GM23338 (cell line): ENCODE measurements at regions not wholly inside any gene's neighbourhood (a gene's known extent, or its start where the extent isn't known, plus 50 kb on each side); places are given as distances from the start of the nearest gene placed in this dataset.

ENCODE experiments used
- ATAC-seq: fragments of 200-7000 bp; cut with Tn5 transposase; 3 replicates; pipeline ENCODE4 v1.9.1; 2020
- DNase-seq: peaks from one replicate; pipeline ENCODE4 v3.0.0-alpha.2; 2015; ENCODE audit warnings: low spot score
- H2AFZ ChIP-seq: fragments of 200-600 bp; sonication (generic); 2 replicates; pipeline ENCODE4 v1.8.0; 2016; ENCODE audit warnings: antibody characterized with exemption, mild to moderate bottlenecking, moderate library complexity
- H3F3A ChIP-seq: fragments of 200-600 bp; sonication (generic); replicated peaks from 2 replicates; pipeline ENCODE4 v1.8.0; 2017; ENCODE audit warnings: antibody characterized with exemption, mixed run types, low read depth
- H3K27ac ChIP-seq: fragments of 200-600 bp; sonication (generic); 2 replicates; pipeline ENCODE4 v1.6.1; 2016; ENCODE audit warnings: low read depth
- H3K27me3 ChIP-seq: fragments of 200-600 bp; sonication (generic); 2 replicates; pipeline ENCODE4 v1.8.0; 2016; ENCODE audit warnings: mild to moderate bottlenecking, mixed run types, moderate library complexity; ENCODE audit not compliant: insufficient read depth
- H3K36me3 ChIP-seq: fragments of 200-600 bp; sonication (generic); 2 replicates; pipeline ENCODE4 v1.8.0; 2016; ENCODE audit warnings: mild to moderate bottlenecking; ENCODE audit not compliant: insufficient read depth
- H3K4me1 ChIP-seq: fragments of 200-600 bp; sonication (generic); 2 replicates; pipeline ENCODE4 v1.8.0; 2016; ENCODE audit warnings: mild to moderate bottlenecking, moderate library complexity; ENCODE audit not compliant: insufficient read depth
- H3K4me2 ChIP-seq: fragments of 200-600 bp; sonication (generic); 2 replicates; pipeline ENCODE4 v1.7.1; 2017; ENCODE audit warnings: mixed run types
- H3K4me3 ChIP-seq: fragments of 200-600 bp; sonication (generic); 2 replicates; pipeline ENCODE4 v1.6.1; 2016; ENCODE audit warnings: mixed run types
- H3K79me2 ChIP-seq: fragments of 200-600 bp; sonication (generic); replicated peaks from 2 replicates; pipeline ENCODE4 v1.8.0; 2017; ENCODE audit warnings: mild to moderate bottlenecking; ENCODE audit not compliant: insufficient read depth
- H3K9me2 ChIP-seq: fragments of 200-600 bp; sonication (generic); 2 replicates; pipeline ENCODE4 v1.8.0; 2017; ENCODE audit not compliant: insufficient read depth
- H4K20me1 ChIP-seq: fragments of 200-600 bp; sonication (generic); replicated peaks from 2 replicates; pipeline ENCODE4 v1.8.0; 2017; ENCODE audit warnings: mild to moderate bottlenecking; ENCODE audit not compliant: insufficient read depth
- H3K27ac Mint-ChIP-seq: 2 replicates; pipeline ENCODE4 v1.8.0; 2020; ENCODE audit warnings: inconsistent platforms, mild to moderate bottlenecking, moderate library complexity, mixed read lengths
- H3K27me3 Mint-ChIP-seq: 3 replicates; pipeline ENCODE4 v1.8.0; 2022; ENCODE audit warnings: low read depth, mild to moderate bottlenecking, moderate library complexity, mixed read lengths, inconsistent platforms; ENCODE audit not compliant: insufficient read depth, poor library complexity
- H3K36me3 Mint-ChIP-seq: 3 replicates; pipeline ENCODE4 v1.8.0; 2021; ENCODE audit warnings: low read depth, mild to moderate bottlenecking, inconsistent platforms, moderate library complexity, mixed read lengths
- H3K4me1 Mint-ChIP-seq: 3 replicates; pipeline ENCODE4 v1.8.0; 2020; ENCODE audit warnings: mild to moderate bottlenecking, inconsistent platforms, mixed read lengths
- H3K4me3 Mint-ChIP-seq: 3 replicates; pipeline ENCODE4 v1.8.0; 2021; ENCODE audit warnings: moderate library complexity, mild to moderate bottlenecking, inconsistent platforms, mixed read lengths
- H3K9me3 Mint-ChIP-seq: 3 replicates; pipeline ENCODE4 v1.8.0; 2020; ENCODE audit warnings: moderate library complexity, mild to moderate bottlenecking, inconsistent platforms, mixed read lengths
- CREB1 ChIP-seq: fragments of 250-450 bp; sonication (Bioruptor Pico); IDR thresholded peaks from 2 replicates; pipeline ENCODE4 v1.5.0; 2020; ENCODE audit warnings: low read depth, mild to moderate bottlenecking, moderate library complexity
- ETS1 ChIP-seq: IDR thresholded peaks from 2 replicates; pipeline ENCODE4 v1.6.1; 2016; ENCODE audit warnings: antibody characterized with exemption
- EZH2 ChIP-seq: fragments of 200-600 bp; sonication (generic); IDR thresholded peaks from one replicate; pipeline ENCODE4 v1.8.0; 2017; ENCODE audit warnings: antibody characterized with exemption, mild to moderate bottlenecking, low read depth; ENCODE audit not compliant: unreplicated experiment
- EZH2phosphoT487 ChIP-seq: fragments of 200-600 bp; sonication (generic); IDR thresholded peaks from one replicate; pipeline ENCODE4 v1.8.1; 2018; ENCODE audit warnings: antibody characterized with exemption; ENCODE audit not compliant: unreplicated experiment
- JUNB ChIP-seq: IDR thresholded peaks from one replicate; pipeline ENCODE4 v1.6.1; 2016; ENCODE audit warnings: antibody characterized with exemption; ENCODE audit not compliant: unreplicated experiment
- NANOG ChIP-seq: IDR thresholded peaks from 2 replicates; pipeline ENCODE4 v1.6.1; 2016; ENCODE audit warnings: antibody characterized with exemption, borderline replicate concordance
- POLR2AphosphoS5 ChIP-seq: IDR thresholded peaks from 2 replicates; pipeline ENCODE4 v1.6.1; 2016; ENCODE audit warnings: antibody characterized with exemption, low read depth
- REST ChIP-seq: IDR thresholded peaks from one replicate; pipeline ENCODE4 v1.6.1; 2018; ENCODE audit warnings: antibody characterized with exemption; ENCODE audit not compliant: unreplicated experiment
- STAT1 ChIP-seq: IDR thresholded peaks from one replicate; pipeline ENCODE4 v1.6.1; 2016; ENCODE audit warnings: antibody characterized with exemption; ENCODE audit not compliant: unreplicated experiment
- ZNF114 ChIP-seq: fragments of 250-450 bp; sonication (Bioruptor Pico); IDR thresholded peaks from 2 replicates; pipeline ENCODE4 v1.5.0; 2020; ENCODE audit warnings: mild to moderate bottlenecking, moderate library complexity
- ZNF331 ChIP-seq: fragments of 250-450 bp; sonication (Bioruptor Pico); IDR thresholded peaks from 2 replicates; pipeline ENCODE4 v1.5.0; 2020; ENCODE audit warnings: low read depth, mild to moderate bottlenecking, moderate library complexity
- ZNF462 ChIP-seq: fragments of 250-450 bp; sonication (Bioruptor Pico); IDR thresholded peaks from 2 replicates; pipeline ENCODE4 v1.5.0; 2020; ENCODE audit warnings: mild to moderate bottlenecking, moderate library complexity
- TF ChIP-seq, protein P1 (sequence below), 2 experiments: fragments of 200-600 bp in 1 of 2; sonication (generic) in 1 of 2; conservative IDR thresholded peaks; 2 replicates each; pipeline versions ENCODE4 v1.5.1 to v1.6.1; 2016 to 2017; ENCODE audit warnings: antibody characterized with exemption in 2 of 2, low read depth in 2 of 2, mild to moderate bottlenecking in 2 of 2, moderate library complexity in 1 of 2

DNA sequence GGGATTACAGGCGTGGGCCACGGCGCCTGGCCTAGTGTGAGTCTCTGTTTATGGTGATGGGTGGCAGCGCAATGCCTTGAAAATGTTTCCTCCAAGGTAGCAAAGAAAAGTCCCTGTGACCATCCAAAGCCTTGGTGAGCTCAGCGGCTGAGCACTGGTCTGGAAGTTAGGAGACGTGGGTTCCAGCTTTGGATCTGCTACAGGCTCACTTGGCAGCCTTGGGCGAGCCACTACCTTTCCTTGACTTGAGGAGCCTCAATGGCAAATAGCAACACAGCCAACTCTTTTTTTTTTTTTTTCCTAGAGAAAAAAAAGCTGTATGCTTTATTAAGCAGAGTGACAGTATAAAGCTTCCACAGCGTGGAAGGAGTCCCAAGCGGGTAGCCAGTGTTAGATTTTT lies 61.3 kb upstream of the RASD2 start:
- Histone ChIP-seq H3K9me2 (no peaks in the 10 kb centered on the region), H3K4me3 (no peak overlapping the region), H2AFZ (no peak overlapping the region), H3K36me3 (no peaks in the 10 kb centered on the region), H3K27ac (no peak overlapping the region), H3K79me2 (no peaks in the 10 kb centered on the region), H3K4me2 (no peak overlapping the region), H3F3A (no peaks in the 10 kb centered on the region), H4K20me1 (no peaks in the 10 kb centered on the region; the same call in 1 of the 2 replicates), H3K4me1 (no peaks in the 10 kb centered on the region; the same call in 1 of the 2 replicates), H3K27me3 (no peaks in the 10 kb centered on the region)
- no peak overlapping the region for H3K27ac Mint-ChIP-seq
- no peak overlapping the region for H3K4me3 Mint-ChIP-seq
- TF ChIP-seq CREB1 (CRISPR knock-in tag) = no peak
- TF ChIP-seq, protein P1, sequence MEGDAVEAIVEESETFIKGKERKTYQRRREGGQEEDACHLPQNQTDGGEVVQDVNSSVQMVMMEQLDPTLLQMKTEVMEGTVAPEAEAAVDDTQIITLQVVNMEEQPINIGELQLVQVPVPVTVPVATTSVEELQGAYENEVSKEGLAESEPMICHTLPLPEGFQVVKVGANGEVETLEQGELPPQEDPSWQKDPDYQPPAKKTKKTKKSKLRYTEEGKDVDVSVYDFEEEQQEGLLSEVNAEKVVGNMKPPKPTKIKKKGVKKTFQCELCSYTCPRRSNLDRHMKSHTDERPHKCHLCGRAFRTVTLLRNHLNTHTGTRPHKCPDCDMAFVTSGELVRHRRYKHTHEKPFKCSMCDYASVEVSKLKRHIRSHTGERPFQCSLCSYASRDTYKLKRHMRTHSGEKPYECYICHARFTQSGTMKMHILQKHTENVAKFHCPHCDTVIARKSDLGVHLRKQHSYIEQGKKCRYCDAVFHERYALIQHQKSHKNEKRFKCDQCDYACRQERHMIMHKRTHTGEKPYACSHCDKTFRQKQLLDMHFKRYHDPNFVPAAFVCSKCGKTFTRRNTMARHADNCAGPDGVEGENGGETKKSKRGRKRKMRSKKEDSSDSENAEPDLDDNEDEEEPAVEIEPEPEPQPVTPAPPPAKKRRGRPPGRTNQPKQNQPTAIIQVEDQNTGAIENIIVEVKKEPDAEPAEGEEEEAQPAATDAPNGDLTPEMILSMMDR (conservative IDR thresholded peaks at IDR 0.05; ENCODE audit: low read depth in 2 of 2) = no peak
- TF ChIP-seq EZH2 = no peak
- no peak for TF ChIP-seq NANOG
- TF ChIP-seq JUNB = no peak
- no peak for TF ChIP-seq ETS1
- no peak for TF ChIP-seq ZNF114
- no peak for TF ChIP-seq ZNF462 (CRISPR knock-in tag)
- no peak for TF ChIP-seq POLR2AphosphoS5
- no peak for TF ChIP-seq STAT1
- no peak for TF ChIP-seq EZH2phosphoT487
- no peak for TF ChIP-seq ZNF331 (CRISPR knock-in tag)
- no peak for TF ChIP-seq REST
- no peaks in the 10 kb centered on the region for H3K36me3 Mint-ChIP-seq
- no peaks in the 10 kb centered on the region; the same call in 2 of the 3 replicates for H3K9me3 Mint-ChIP-seq
- DNase-seq = no peak
- no peak for ATAC-seq
- peaks cover 7% of the 10 kb centered on the region for H3K27me3 Mint-ChIP-seq
- H3K4me1 Mint-ChIP-seq = peaks cover 12% of the 10 kb centered on the region; the same call in 2 of the 3 replicates
